OCI-LY1 (cell line): ENCODE measurements at regions not wholly inside any gene's neighbourhood (a gene's known extent, or its start where the extent isn't known, plus 50 kb on each side); places are given as distances from the start of the nearest gene placed in this dataset.

Experiments
- EZH2 ChIP-seq: fragments of 200-600 bp; sonication (generic), shearing (Covaris generic); IDR thresholded peaks from 2 replicates; pipeline ENCODE4 v1.8.0; 2017; ENCODE audit warnings: borderline replicate concordance, mixed run types, mild to moderate bottlenecking, antibody characterized with exemption, low read length, moderate library complexity, mixed read lengths
- TF ChIP-seq, protein P1 (sequence below): fragments of 200-600 bp; sonication (generic), shearing (Covaris generic); IDR thresholded peaks from 2 replicates; pipeline ENCODE4 v1.5.1; 2017; ENCODE audit warnings: mild to moderate bottlenecking, antibody characterized with exemption, low read length, moderate library complexity, mixed read lengths

DNA sequence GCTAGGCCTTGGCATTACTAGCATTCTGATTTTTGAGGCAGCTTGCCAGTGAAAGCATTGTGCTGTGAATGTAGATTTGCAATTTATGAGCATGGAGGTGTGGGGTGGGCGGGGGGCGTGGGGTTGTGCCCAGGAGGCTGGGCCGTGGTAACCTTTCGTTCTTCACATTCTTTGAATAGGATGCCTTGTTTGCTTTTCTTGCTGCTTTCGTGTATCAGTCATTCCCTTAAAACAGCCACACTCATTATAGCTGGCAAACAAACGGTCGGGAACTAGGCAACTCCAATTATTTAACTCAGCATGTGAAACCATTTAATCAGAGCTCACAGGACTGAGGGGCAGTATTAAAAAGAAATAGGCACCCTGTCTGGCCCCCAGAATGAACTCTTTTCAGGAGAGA lies 115.9 kb upstream of the PELI2 start:
- TF ChIP-seq, protein P1, sequence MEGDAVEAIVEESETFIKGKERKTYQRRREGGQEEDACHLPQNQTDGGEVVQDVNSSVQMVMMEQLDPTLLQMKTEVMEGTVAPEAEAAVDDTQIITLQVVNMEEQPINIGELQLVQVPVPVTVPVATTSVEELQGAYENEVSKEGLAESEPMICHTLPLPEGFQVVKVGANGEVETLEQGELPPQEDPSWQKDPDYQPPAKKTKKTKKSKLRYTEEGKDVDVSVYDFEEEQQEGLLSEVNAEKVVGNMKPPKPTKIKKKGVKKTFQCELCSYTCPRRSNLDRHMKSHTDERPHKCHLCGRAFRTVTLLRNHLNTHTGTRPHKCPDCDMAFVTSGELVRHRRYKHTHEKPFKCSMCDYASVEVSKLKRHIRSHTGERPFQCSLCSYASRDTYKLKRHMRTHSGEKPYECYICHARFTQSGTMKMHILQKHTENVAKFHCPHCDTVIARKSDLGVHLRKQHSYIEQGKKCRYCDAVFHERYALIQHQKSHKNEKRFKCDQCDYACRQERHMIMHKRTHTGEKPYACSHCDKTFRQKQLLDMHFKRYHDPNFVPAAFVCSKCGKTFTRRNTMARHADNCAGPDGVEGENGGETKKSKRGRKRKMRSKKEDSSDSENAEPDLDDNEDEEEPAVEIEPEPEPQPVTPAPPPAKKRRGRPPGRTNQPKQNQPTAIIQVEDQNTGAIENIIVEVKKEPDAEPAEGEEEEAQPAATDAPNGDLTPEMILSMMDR: no peak
- TF ChIP-seq EZH2: no peak
